HPDE6-E6E7 (cell line): ENCODE measurements at regions not wholly inside any gene's neighbourhood (a gene's known extent, or its start where the extent isn't known, plus 50 kb on each side); places are given as distances from the start of the nearest gene placed in this dataset.
"Not testable (repeated sequence)": the region's sequence is repeated elsewhere in the genome, so short reads cannot be mapped to it uniquely, and the experiment has no call there.

ENCODE experiments used
- DNase-seq: peaks from one replicate; pipeline ENCODE4 v3.0.0; 2011; ENCODE audit warnings: missing footprints; ENCODE audit errors: extremely low spot score

DNA sequence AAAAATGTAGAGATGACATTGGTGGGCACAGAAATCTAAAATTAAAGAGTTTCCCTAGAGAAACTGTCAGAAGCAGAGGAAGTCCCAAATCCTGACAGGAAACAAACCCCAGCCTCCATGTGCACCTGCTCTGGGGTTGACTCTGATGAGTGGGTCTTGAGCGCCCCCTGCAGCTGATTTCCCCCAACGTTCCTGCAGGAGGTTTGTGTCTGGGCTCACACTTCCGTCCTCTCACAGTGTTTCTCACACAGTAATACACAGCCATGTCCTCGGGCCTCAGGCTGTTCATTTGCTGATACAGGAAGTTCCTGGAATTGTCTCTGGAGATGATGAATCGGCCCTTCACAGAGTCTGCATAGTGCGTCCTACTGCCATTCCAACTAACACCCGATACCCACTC is 670.1 kb downstream of the TMEM121 start:
- not testable (repeated sequence) for DNase-seq

DNA sequence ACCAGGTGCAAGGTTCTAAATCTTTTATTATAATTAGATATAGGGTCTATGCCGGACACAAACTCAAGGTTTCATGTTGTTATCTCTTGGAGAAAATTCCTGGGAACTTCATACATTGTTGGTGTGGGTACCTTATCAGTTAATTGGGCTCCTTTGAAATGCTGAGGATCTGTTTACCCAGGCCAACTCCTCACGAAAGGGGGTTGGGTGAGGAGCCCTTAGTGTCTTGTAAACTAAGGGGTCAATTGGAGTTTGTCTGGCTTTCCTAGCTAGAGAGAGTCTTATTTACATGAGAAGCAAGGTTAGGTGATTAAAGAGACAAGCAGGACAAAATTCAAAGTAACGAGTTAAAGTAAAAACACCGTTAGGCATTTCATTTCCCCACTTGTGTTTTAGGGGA is 670.9 kb downstream of the TMEM121 start:
- DNase-seq: not testable (repeated sequence)

DNA sequence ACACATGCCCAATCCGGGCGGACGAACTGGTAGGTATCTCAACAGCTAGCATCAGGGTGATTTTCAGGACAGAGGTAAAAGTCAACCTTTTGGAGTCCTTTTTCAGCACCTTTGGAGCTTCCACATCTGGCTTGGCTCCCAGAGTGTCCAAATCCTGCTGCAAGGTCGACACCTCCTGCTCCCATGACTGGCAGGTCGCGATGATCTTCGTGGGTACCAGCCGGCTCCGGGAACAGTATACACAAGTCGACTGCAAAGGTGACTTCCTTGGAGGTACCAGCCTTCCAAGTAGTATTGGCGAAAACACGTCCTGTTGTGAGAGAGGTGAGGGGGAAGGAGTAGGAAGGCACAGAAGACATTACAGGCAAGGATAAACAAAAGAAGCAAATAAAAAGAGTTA is 672.7 kb downstream of the TMEM121 start:
- DNase-seq: no peak

DNA sequence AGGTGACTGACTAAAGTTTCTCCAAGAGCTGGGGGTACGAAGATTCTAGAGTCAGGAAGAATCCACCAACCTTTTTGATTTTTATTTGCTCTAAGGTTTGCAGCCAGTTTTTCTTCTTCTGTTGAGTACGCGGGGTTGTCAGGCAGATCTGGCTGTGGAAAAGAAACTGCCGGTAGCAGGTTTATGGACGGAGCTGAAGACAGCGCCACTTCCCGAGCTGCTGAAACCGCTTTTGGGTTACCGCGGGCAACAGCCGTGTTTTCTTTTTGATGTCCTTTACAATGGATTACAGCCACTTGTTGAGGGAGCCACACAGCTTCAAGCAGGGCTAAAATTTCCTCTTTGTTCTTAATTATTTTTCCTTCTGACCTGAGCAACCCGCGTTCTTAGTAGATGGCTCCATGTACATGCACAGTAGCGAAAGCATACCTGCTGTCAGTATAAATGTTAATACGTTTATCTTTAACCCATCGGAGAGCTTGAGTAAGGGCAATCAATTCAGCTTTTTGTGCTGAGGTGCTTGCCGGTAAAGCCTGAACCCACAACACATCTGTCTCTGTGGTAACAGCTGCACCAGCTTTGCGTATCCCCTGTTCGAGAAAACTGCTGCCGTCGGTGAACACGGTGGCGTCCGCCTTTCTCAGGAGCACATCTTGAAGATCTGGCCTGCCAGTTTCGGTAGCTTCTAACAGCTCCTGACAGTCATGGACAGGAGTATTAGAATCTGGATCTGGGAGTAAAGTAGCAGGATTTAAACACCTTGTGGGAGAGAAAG is 674.3 kb downstream of the TMEM121 start:
- no peak for DNase-seq

DNA sequence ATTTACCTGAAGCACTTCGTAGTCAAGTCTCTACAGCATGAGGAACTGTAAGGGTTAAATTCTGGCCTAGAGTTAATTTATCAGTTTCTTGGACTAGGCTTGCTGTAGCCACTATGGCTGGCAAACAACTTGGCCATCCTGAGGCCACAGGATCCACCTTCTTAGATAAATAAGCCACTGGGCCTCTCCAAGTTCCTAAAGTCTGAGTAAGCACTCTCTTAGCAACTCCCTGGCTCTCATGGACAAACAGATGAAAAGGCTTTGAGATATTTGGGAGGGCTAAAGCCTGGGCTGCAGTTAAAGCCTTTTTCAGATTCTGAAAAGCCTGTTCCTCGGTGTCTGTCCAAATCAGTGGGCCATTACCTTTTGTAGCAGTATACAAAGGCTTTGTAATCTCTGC is 675.0 kb downstream of the TMEM121 start:
- DNase-seq: no peak

DNA sequence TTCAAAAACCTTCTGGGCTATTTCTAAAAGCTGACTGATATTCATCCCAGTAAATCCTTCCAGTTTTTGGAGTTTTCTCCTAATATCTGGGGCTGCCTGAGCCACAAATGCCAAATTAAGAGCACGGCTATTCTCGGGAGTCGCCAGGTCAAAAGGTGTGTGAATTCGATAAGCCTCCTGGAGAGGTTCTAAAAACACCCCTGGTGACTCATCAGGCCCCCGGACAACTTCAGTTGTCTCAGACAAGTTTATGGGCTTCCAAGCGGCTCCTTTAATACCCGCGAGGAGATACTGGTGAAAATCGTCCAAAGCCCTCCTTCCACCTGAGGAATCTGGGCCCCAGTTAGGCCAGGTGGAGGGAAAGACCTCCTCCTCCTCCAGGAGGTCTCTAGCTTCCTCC is 677.1 kb downstream of the TMEM121 start:
- DNase-seq: no peak

DNA sequence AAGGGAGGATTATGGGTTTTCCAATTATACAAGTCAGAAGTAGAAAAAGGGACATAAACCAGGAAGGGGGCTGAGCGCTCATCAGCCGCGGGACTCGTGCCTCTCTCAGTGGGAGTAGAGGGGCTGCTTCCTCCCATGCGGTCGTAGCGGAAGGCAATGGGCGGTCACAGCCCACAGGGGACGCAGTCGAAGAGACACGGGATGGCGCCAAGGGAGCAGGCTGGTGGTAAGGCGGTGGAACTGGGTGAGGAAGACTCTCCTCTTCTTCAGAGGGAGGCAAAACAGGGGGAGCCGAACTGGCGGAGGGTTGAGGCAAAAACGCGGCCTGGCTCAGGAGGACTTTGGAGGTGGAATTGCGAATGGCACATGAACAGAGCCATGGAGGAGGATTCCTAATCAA is 677.7 kb downstream of the TMEM121 start:
- no peak for DNase-seq

DNA sequence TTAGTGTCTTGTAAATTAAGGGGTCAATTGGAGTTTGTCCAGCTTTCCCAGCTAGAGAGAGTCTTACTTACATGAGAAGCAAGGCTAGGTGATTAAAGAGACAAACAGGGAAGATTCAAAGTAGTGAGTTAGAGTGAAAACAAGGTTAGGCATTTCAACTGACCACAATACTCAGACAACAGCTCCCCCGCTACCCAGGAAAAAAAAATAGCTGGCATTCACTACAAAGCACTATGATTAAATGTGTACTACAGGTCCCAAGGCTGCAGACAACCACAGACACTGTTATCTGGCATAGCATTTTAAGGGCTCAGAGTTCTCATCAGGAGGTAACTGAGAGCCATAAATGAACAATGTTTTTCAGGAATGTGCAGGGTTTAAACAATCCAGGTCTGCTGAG is 680.9 kb downstream of the TMEM121 start:
- no peak for DNase-seq

DNA sequence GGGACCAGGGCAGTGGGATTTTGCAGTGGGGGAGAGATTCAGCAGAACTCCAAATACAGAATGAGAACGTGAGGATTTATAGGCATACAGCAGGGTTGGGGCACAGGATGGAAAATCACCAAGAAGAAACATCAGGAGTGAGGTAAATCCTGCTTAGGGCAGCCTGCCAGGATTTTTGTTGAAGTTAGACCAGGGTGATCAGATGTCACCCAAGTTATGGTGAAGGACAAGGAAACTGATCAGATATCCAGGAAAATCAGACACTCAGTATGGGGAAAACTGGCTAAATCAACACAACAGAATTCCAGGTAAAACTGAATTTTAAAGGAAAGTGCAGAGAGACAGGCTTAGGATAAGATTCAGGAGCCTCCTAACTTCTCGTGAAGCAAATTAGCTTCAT is 682.4 kb downstream of the TMEM121 start:
- DNase-seq: no peak

DNA sequence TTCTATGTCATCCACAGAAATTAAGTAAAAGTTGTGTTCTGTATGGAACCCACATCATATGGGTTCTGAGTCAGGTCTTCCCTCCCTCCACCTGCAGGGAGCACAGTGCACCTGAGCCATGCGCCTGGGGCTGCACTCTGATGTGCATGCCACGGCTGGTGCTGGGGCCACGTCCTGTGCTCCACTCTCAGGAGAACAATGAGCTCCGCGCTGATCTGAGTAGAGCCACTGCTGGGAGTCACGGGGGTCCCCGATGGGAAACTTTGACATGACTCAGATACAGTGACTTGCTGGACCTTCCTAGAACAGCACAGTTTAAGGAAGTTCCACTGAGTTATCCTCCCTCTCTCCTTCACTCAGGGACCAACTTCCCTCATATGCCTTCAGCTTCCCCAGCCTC is 683.4 kb downstream of the TMEM121 start:
- no peak for DNase-seq

DNA sequence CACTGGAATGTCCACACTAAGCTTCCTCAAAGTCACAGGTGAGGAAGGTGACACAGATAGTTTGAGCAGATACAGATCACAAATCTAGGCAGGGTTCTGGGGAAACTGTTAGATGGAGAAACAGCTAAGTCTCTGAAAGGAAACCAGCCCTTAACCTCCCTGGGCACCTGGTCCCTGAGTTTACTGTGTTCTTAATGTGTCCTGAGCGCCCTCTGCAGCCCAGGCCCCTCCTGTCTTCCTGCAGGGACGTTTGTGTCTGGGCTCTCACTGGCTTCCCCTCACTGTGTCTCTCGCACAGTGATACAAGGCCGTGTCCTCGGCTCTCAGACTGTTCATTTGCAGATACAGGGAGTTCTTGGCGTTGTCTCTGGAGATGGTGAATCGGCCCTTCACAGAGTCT is 684.3 kb downstream of the TMEM121 start:
- DNase-seq: no peak

DNA sequence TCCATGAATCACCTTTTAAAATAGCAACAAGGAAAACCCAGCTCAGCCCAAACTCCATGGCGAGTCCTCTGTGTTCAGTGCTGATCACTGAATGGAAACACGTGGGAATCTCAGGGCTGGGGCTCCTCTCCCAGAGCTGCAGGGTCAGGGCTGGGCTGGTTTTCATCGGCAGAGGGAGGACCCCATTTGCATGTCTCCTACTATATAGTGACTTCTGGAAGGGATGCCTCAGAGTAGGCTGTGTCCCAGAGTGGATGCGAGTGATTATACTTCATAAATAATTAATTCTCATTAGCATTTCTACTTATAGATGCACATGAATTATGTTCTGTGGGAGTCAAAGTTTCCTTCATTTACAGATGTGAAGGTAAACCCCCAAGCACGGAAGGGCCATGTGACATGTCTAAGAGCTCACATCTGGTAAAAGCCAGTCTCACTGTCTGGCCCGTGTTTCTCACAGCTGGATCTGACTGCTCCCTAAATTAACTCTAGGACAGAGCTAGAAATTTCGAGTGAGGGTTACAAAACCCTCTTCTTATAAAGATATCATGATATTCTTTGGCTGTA is 685.0 kb downstream of the TMEM121 start:
- no peak for DNase-seq

DNA sequence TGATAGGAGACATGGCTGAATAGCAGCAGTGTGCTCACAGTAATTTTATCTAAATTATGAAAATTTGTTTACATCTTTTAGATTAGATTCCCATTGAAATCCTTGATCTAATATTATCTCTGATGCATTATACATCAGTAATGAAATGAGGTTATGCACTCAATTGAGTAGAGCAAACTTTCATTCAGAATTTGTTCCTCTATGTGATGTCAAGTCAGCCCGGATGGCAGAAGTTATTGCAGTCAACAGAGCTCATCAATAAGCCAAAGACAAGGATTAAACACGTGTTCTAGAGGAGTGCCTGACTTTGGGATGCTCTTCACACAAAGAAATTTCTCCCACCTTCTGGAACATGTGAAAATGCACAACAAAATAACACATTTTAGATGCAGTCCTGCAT is 688.8 kb downstream of the TMEM121 start:
- DNase-seq: no peak

DNA sequence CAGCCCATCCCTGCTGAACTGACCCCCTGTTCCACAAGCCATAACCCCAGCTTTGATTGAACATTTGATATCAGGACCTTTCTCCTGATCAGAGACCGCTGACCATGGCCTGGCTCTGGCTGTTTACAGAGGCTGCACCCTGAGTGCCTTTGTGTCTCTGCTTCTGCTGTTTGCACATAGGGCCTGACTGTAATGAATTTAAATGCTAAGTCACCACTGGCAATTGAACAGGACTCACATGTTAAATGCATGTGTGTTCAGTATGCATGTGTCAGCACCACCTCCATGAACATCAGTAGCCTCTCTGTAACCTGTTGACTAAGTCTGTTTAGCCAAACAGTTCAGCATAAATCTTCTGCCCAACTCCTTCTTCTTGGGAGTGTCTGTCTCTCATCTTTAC is 690.3 kb downstream of the TMEM121 start:
- DNase-seq: no peak

DNA sequence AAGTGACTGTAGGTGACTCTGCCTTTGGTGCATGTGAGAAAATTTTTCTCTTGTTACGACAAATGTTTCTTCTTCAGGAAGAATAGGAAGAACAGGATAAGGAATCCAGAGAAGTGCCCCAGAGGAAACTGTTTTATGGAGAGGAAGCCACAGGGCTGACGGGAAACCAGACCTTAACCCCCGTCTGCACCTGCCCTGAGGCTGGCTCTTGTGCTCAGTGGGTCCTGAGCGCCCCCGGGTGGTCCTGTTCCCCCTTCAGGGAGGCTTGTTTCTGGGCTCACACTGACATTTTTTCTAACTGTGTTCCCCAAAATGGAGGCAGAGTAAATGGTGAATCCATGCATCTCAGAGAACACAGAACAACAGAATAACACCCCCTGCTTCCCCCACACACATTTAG is 691.8 kb downstream of the TMEM121 start:
- no peak for DNase-seq

DNA sequence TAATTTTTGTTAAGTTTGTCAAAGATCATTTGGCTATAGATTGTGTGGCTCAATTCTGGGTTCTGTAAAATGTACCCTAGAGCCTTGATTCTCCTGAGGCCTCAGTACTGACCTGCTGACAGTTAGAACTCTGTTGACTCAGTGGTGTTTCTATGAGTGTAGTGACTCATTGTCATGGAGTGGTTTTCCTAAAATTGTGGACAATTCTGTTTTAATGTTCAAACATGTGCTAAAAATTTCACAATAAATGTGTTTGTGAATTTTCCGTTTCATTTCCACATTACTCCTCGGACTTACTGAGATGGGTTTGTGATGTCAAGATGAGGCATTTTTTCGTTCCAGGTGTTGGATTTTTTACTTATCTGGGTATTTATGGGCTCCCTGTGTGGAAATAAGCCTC is 695.9 kb downstream of the TMEM121 start:
- no peak for DNase-seq

DNA sequence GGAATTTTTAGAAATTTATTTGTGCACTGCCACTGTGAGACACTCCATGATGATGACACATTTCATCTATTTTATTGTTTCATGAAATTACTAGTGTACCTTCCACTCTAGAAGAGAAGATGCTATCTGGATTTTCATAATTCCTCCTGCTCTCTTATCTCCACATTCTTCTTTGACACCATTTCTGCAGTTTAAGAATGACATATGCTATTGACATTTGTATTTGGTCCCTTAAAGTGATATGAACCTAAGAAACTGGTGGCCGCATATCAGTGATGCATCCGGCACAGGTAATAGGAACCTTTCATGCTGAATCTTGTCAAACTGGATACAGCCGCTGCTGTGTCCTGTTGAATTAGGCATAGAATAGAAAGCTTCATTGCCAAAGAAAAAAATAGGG is 696.3 kb downstream of the TMEM121 start:
- no peak for DNase-seq

DNA sequence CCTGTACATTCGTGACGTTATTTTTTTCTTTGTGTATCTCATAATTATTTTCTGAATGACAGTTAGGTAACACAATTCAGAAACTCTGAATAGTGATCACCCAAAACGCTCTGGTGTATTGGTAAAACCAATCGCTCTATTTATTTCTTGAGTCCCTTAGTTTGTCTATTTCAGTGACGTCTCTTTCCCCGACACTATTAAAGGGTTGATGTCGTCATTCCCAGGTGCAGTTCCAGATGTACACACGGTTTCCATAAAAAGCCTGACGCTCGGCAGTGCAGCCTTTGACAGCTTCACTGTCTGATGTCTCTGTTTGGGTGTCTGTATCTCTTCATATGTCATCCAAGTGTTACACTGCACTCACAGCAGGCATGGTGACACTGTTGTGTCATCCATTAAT is 701.4 kb downstream of the TMEM121 start:
- no peak for DNase-seq

DNA sequence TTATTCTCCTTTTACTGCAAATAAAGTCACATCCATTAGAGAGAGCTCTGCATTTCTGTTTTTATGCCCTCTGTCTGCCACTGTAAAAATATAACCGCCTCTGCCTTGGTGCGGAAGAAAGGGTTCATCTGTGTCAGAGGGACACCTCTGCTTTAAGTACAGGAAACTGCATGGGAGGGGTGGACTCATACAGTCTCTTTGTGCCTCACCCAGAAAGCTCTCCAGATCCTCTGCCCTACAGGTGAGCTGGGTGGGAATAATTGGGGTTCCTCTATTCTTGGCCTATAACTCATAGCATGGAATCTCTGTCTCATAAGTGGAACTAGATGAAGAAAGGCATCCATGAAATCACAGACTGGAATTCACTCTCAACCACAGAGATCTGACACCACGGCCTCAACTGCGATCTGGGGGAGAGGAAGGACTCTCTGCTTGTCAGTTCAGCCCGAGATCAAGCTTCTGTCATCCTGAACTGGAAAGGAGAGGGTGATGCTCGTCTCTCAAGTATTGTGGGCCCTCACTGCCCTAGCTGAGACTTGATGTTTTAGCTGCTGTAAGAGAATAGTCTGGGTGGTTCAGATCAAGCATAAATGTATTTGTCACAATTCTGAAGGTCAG is 702.3 kb downstream of the TMEM121 start:
- DNase-seq: no peak

DNA sequence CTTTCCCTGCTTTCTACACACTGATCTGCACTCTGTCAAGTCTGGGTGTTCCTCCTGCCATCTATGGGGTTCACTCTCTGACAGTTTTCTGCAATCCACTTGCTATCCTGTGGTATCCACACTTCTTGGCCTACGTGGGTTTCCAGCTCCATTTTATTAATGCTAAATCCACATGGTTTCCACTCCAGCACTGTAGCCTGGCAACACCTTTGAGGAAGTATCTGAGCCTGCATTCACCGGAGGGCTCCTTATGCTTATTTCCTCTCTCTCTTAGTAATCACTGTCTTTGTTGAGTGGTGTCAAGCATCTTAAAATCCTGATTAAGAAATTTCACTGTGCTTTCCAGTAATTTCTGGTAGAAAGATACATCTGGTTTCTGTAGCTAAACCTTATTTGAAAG is 703.7 kb downstream of the TMEM121 start:
- no peak for DNase-seq

DNA sequence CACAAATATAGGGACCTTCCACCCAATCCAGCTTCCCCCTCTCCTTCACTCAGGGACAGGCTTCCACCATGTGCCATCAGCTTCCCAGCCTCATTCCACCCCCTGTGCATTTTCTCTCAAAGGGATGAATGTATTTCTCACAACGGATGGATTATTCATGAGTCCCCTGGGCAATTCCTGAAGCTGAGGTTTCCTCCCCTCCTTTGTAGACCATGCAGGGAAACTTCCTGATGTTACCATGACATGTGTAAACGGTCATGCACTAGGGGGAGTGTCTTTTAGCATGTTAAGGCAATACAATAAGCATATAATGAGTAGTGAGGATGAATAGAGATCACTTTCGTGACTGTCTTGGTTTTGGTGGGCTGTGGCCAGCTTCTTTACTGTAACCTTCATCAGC is 706.8 kb downstream of the TMEM121 start:
- not testable (repeated sequence) for DNase-seq

DNA sequence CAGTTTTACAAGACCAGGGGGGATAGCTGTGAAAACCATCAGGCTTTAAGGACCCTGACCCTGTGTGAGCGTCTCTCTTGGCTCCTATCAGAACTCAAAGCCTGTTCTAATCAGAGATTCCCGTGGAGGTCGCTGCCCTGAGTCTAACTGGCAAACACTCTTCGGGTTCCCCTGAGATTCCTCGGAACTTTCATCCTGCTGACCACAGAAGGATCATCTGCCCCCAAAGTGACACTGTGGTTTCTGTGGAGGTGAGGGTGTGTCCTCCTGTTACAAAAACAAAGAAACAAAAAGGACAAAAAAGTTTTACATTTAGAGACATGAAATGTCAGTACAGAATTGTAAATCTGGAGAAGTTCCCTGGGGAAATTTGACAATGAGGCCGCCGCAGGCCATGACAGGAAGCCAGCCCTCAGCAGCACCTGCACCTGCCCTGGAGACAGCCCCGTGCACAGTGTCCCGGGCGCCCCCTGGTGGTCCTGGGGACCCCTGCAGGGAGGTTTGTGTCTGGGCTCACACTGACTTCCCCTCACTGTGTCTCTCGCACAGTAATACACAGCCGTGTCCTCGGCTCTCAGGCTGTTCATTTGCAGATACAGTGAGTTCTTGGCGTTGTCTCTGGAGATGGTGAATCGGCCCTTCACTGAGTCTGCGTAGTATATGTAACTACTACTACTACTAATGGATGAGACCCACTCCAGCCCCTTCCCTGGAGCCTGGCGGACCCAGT is 708.3 kb downstream of the TMEM121 start:
- DNase-seq: not testable (repeated sequence)
